ENCODE measurements at regions not wholly inside any gene's neighbourhood (a gene's known extent, or its start where the extent isn't known, plus 50 kb on each side); places are given as distances from the start of the nearest gene placed in this dataset.

DNA sequence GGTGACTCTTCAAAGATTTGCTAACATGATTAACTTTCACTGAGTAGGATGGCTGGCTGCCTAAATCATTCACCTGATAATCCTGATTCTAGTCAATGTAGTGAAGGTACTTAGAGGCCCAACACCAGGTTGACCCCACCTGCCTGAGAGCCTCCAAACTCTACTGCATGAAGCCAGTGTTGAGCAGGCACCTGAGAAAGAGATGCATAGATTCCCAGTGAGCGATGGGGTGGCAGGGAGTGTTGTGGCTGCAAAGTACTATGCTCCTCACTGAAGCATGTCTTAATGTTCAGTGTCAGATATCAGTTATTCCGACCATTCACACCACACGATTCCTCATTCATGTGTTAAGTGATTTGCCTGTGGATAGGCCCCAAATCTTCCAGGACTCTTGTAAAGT is 804.4 kb downstream of the TLE4 start:
- BruUV-seq (replicated peaks), result no TSS peak
- Mint-ChIP-seq H3K4me1 (ENCODE audit: low read depth, unreplicated experiment) (no peaks in the 10 kb centered on the region), H3K27ac (ENCODE audit: unreplicated experiment) (no peak overlapping the region)

DNA sequence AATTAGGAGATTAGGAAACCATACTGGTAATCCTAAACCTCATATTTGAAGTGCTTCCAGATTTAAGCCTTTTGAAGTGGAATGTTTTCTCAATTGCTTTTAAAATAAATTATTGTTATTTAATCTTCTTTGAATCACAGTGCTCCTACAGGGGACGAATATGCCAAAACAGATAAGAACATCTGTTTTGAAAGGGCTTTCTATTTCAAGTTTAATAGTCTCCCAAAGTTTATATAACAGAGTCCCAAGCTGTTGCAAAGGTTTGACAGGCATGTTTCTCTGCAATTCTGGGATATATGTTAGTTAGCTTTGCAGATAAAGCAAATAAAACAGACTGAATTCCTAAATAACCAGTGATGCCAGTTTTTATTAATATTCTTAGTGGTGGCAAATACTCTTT is 803.7 kb downstream of the TLE4 start:
- intact Hi-C loops (cut with micrococcal nuclease; ENCODE audit: unreplicated experiment), result no loop called here
- CTCF ChIA-PET, result no interaction called here
- DNase-seq, result no peak
- no peak for TF ChIP-seq CTCF (IDR thresholded peaks at IDR 0.05; ENCODE audit: unreplicated experiment)
- BruUV-seq (replicated peaks), result no TSS peak
- H3K9me3 Mint-ChIP-seq (ENCODE audit: low read depth, unreplicated experiment), result peaks cover 2% of the 10 kb centered on the region
- H3K27ac Mint-ChIP-seq (ENCODE audit: unreplicated experiment), result no peak overlapping the region
- no peak overlapping the region for H3K4me3 Mint-ChIP-seq (ENCODE audit: low read depth, unreplicated experiment)
- H3K4me1 Mint-ChIP-seq (ENCODE audit: low read depth, unreplicated experiment), result no peaks in the 10 kb centered on the region
- H3K36me3 Mint-ChIP-seq (ENCODE audit: insufficient read depth, unreplicated experiment), result no peaks in the 10 kb centered on the region
- H3K27me3 Mint-ChIP-seq (ENCODE audit: unreplicated experiment), result no peaks in the 10 kb centered on the region

More for the DNA sequence above, 804.4 kb downstream of the TLE4 start:
- Mint-ChIP-seq H3K27me3 (ENCODE audit: unreplicated experiment) (no peaks in the 10 kb centered on the region), H3K4me3 (ENCODE audit: low read depth, unreplicated experiment) (no peak overlapping the region), H3K36me3 (ENCODE audit: insufficient read depth, unreplicated experiment) (no peaks in the 10 kb centered on the region), H3K9me3 (ENCODE audit: low read depth, unreplicated experiment) (peaks cover 2% of the 10 kb centered on the region)
- CTCF ChIA-PET, result no interaction called here
- TF ChIP-seq CTCF (IDR thresholded peaks at IDR 0.05; ENCODE audit: unreplicated experiment), result no peak
- DNase-seq, result no peak
- intact Hi-C loops (cut with micrococcal nuclease; ENCODE audit: unreplicated experiment), result no loop called here

DNA sequence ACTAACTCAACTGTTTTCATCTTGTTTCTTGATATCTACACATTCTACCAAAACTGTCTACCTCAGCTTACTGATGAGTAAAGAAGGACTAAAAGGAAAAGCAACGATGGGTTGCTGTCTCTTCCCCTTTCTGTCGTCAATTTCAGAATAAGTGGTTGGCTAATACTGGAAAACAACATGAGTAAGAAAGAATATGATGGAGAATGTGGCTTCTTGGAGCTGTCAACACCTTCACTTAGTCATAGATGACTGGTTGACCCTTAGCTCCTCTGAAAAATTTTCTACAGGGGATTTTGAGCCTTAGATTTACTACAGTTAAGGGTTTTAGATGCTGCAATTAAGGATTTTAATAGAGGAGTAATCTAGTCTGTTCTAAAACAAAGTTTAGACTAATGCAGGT is 797.9 kb downstream of the TLE4 start:
- Mint-ChIP-seq H3K4me3 (ENCODE audit: low read depth, unreplicated experiment) (no peak overlapping the region), H3K27ac (ENCODE audit: unreplicated experiment) (no peak overlapping the region), H3K4me1 (ENCODE audit: low read depth, unreplicated experiment) (no peaks in the 10 kb centered on the region), H3K36me3 (ENCODE audit: insufficient read depth, unreplicated experiment) (no peaks in the 10 kb centered on the region), H3K27me3 (ENCODE audit: unreplicated experiment) (no peaks in the 10 kb centered on the region), H3K9me3 (ENCODE audit: low read depth, unreplicated experiment) (peaks cover 2% of the 10 kb centered on the region)
- DNase-seq, result no peak
- TF ChIP-seq CTCF (IDR thresholded peaks at IDR 0.05; ENCODE audit: unreplicated experiment), result no peak
- CTCF ChIA-PET, result no interaction called here
- no TSS peak for BruUV-seq (replicated peaks)
- intact Hi-C loops (cut with micrococcal nuclease; ENCODE audit: unreplicated experiment), result no loop called here

DNA sequence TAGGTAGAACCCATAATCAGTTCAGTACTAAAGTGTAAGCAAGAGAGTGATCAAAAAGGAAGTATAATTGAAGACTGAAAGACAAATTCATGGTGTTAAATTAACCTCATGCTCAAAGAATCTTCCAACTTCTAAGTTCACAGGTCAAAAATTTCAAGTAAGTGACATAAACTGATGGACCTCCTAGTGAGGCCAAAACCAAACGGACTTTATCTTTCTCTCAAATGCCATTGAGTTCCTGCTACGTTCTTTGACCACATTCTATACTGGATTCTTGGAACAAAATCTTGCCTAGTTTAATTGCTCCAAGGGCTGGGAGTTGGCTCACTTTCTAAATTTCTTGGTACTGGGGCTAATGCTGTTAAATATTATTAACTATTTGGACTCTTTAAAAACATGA is 794.9 kb downstream of the TLE4 start:
- H3K4me3 Mint-ChIP-seq (ENCODE audit: low read depth, unreplicated experiment), result no peak overlapping the region
- BruUV-seq (replicated peaks), result no TSS peak
- H3K4me1 Mint-ChIP-seq (ENCODE audit: low read depth, unreplicated experiment), result no peaks in the 10 kb centered on the region
- intact Hi-C loops (cut with micrococcal nuclease; ENCODE audit: unreplicated experiment), result no loop called here
- CTCF ChIA-PET, result no interaction called here
- H3K27me3 Mint-ChIP-seq (ENCODE audit: unreplicated experiment), result no peaks in the 10 kb centered on the region
- no peak overlapping the region for H3K27ac Mint-ChIP-seq (ENCODE audit: unreplicated experiment)
- H3K9me3 Mint-ChIP-seq (ENCODE audit: low read depth, unreplicated experiment), result peaks cover 2% of the 10 kb centered on the region
- no peak for DNase-seq
- TF ChIP-seq CTCF (IDR thresholded peaks at IDR 0.05; ENCODE audit: unreplicated experiment), result no peak
- no peaks in the 10 kb centered on the region for H3K36me3 Mint-ChIP-seq (ENCODE audit: insufficient read depth, unreplicated experiment)
